PFSK-1 (cell line): ENCODE measurements at regions not wholly inside any gene's neighbourhood (a gene's known extent, or its start where the extent isn't known, plus 50 kb on each side); places are given as distances from the start of the nearest gene placed in this dataset.

Experiments
- FOXP2 ChIP-seq: optimal IDR thresholded peaks from 2 replicates; pipeline ENCODE3; 2011; ENCODE audit warnings: borderline replicate concordance, control low read depth, inconsistent platforms; ENCODE audit not compliant: insufficient read depth; ENCODE audit errors: extremely low read length, extremely low read depth
- POLR2AphosphoS5 ChIP-seq: IDR thresholded peaks from 2 replicates; pipeline ENCODE4 v1.6.1; 2012; ENCODE audit warnings: low read depth, mild to moderate bottlenecking, control low read depth, low read length, moderate library complexity
- REST ChIP-seq, 2 experiments: IDR thresholded peaks; 2 replicates each; pipeline versions ENCODE4 v1.6.1 to v1.8.0; 2011 to 2012; ENCODE audit warnings: low read depth in 2 of 2, low read length in 2 of 2, control low read depth in 1 of 2, inconsistent platforms in 1 of 2, mild to moderate bottlenecking in 1 of 2, moderate library complexity in 1 of 2; ENCODE audit not compliant: insufficient read depth in 1 of 2
- SIN3A ChIP-seq: IDR thresholded peaks from 2 replicates; pipeline ENCODE4 v1.6.1; 2012; ENCODE audit warnings: mild to moderate bottlenecking, low read length, moderate library complexity, borderline replicate concordance; ENCODE audit not compliant: insufficient read depth
- TAF1 ChIP-seq: IDR thresholded peaks from 2 replicates; pipeline ENCODE4 v1.6.1; 2012; ENCODE audit warnings: low read length, control low read depth, borderline replicate concordance; ENCODE audit not compliant: insufficient read depth

GRCh38 chr3:31252216-31253185 lies 280.2 kb upstream of the STT3B start:
- TF ChIP-seq SIN3A (no peak), REST (IDR thresholded peaks at IDR 0.05; ENCODE audit: insufficient read depth in 1 of 2, low read depth in 2 of 2, low read length in 2 of 2) (no peak), TAF1 (no peak), FOXP2 (no peak)

GRCh38 chr3:31253782-31254181 lies 278.9 kb upstream of the STT3B start:
- TF ChIP-seq REST (IDR thresholded peaks at IDR 0.05; ENCODE audit: insufficient read depth in 1 of 2, low read depth in 2 of 2, low read length in 2 of 2): no peak
- no peak for TF ChIP-seq TAF1
- no peak for TF ChIP-seq POLR2AphosphoS5
- no peak for TF ChIP-seq FOXP2
- no peak for TF ChIP-seq SIN3A

GRCh38 chr3:31254483-31254882 lies 278.2 kb upstream of the STT3B start:
- TF ChIP-seq SIN3A: no peak
- TF ChIP-seq TAF1: no peak

- TF ChIP-seq REST (IDR thresholded peaks at IDR 0.05; ENCODE audit: insufficient read depth in 1 of 2, low read depth in 2 of 2, low read length in 2 of 2) (no peak), TAF1 (no peak), POLR2AphosphoS5 (no peak)
Measured at GRCh38 chr3:31255007-31255581, 277.6 kb upstream of the STT3B start.

- TF ChIP-seq TAF1 (no peak), POLR2AphosphoS5 (no peak), SIN3A (no peak), FOXP2 (no peak), REST (IDR thresholded peaks at IDR 0.05; ENCODE audit: insufficient read depth in 1 of 2, low read depth in 2 of 2, low read length in 2 of 2) (no peak)
Measured at GRCh38 chr3:31262201-31262600, 270.5 kb upstream of the STT3B start.
